H9 (cell line): ENCODE measurements at regions not wholly inside any gene's neighbourhood (a gene's known extent, or its start where the extent isn't known, plus 50 kb on each side); places are given as distances from the start of the nearest gene placed in this dataset.

Experiments used
- DNase-seq: peaks from one replicate; pipeline ENCODE4 v3.0.0-alpha.2; 2017
- H2AFZ ChIP-seq: one replicate; pipeline ENCODE4 v1.6.1; 2013; ENCODE audit warnings: mild to moderate bottlenecking, low read length, control low read depth, moderate library complexity
- H2AK5ac ChIP-seq: 2 replicates; pipeline ENCODE4 v1.6.1; 2013; ENCODE audit warnings: low read length, control low read depth, mixed read lengths; ENCODE audit not compliant: insufficient read length
- H2BK120ac ChIP-seq: one replicate; pipeline ENCODE4 v1.6.1; 2013; ENCODE audit warnings: low read depth, mild to moderate bottlenecking, low read length, control low read depth, inconsistent platforms; ENCODE audit not compliant: poor library complexity, severe bottlenecking
- H2BK12ac ChIP-seq: 2 replicates; pipeline ENCODE4 v1.6.1; 2013; ENCODE audit warnings: low read length, control low read depth, mixed read lengths, low read depth; ENCODE audit not compliant: insufficient read length
- H2BK15ac ChIP-seq: 2 replicates; pipeline ENCODE4 v1.6.1; 2013; ENCODE audit warnings: low read depth, low read length, control low read depth
- H2BK20ac ChIP-seq: one replicate; pipeline ENCODE4 v1.6.1; 2013; ENCODE audit warnings: low read depth, mild to moderate bottlenecking, low read length, control low read depth, inconsistent platforms; ENCODE audit not compliant: poor library complexity, severe bottlenecking
- H2BK5ac ChIP-seq: 2 replicates; pipeline ENCODE4 v1.6.1; 2013; ENCODE audit warnings: low read length, control low read depth, mixed read lengths; ENCODE audit not compliant: insufficient read length
- H3K14ac ChIP-seq: 2 replicates; pipeline ENCODE4 v1.6.1; 2013; ENCODE audit warnings: low read length, control low read depth; ENCODE audit not compliant: insufficient read depth
- H3K18ac ChIP-seq: 2 replicates; pipeline ENCODE4 v1.6.1; 2013; ENCODE audit warnings: low read depth, mild to moderate bottlenecking, mixed read lengths, low read length, control low read depth; ENCODE audit not compliant: insufficient read length
- H3K23ac ChIP-seq: 2 replicates; pipeline ENCODE4 v1.6.1; 2013; ENCODE audit warnings: low read length, control low read depth, mixed read lengths, low read depth; ENCODE audit not compliant: insufficient read length
- H3K23me2 ChIP-seq: 2 replicates; pipeline ENCODE4 v1.6.1; 2013; ENCODE audit warnings: low read depth, mild to moderate bottlenecking, mixed read lengths, low read length, control low read depth; ENCODE audit not compliant: insufficient read length, poor library complexity, severe bottlenecking
- H3K27ac ChIP-seq: 2 replicates; pipeline ENCODE4 v1.5.1; 2013; ENCODE audit warnings: low read length, control low read depth, mixed read lengths, low read depth; ENCODE audit not compliant: insufficient read length
- H3K27me3 ChIP-seq: 2 replicates; pipeline ENCODE4 v1.6.1; 2013; ENCODE audit warnings: low read length, control low read depth, inconsistent platforms; ENCODE audit not compliant: insufficient read depth
- H3K4ac ChIP-seq: 2 replicates; pipeline ENCODE4 v1.6.1; 2013; ENCODE audit warnings: low read depth, mild to moderate bottlenecking, control low read depth, inconsistent platforms, low read length, moderate library complexity
- H3K4me1 ChIP-seq: 2 replicates; pipeline ENCODE4 v1.6.1; 2013; ENCODE audit warnings: low read length, control low read depth, inconsistent platforms; ENCODE audit not compliant: insufficient read depth
- H3K4me2 ChIP-seq: 2 replicates; pipeline ENCODE4 v1.6.1; 2013; ENCODE audit warnings: low read length, control low read depth, mixed read lengths; ENCODE audit not compliant: insufficient read length, insufficient read depth
- H3K56ac ChIP-seq: 2 replicates; pipeline ENCODE4 v1.6.1; 2013; ENCODE audit warnings: low read depth, mild to moderate bottlenecking, mixed read lengths, low read length, control low read depth; ENCODE audit not compliant: insufficient read length
- H3K79me1 ChIP-seq: 2 replicates; pipeline ENCODE4 v1.6.1; 2013; ENCODE audit warnings: low read depth, mild to moderate bottlenecking, moderate library complexity, low read length, control low read depth, inconsistent platforms; ENCODE audit not compliant: insufficient read depth, poor library complexity, severe bottlenecking
- H3K79me2 ChIP-seq: 2 replicates; pipeline ENCODE4 v1.6.1; 2013; ENCODE audit warnings: low read length, control low read depth, inconsistent platforms; ENCODE audit not compliant: insufficient read depth
- H3K9ac ChIP-seq: 2 replicates; pipeline ENCODE4 v1.6.1; 2013; ENCODE audit warnings: low read length, control low read depth, mixed read lengths; ENCODE audit not compliant: insufficient read length; ENCODE audit errors: extremely low read depth
- H3K9me3 ChIP-seq: one replicate; pipeline ENCODE4 v1.6.1; 2013; ENCODE audit warnings: low read depth, low read length, inconsistent platforms; ENCODE audit not compliant: control insufficient read depth
- H3T11ph ChIP-seq: one replicate; pipeline ENCODE4 v1.6.1; 2013; ENCODE audit warnings: mild to moderate bottlenecking, low read length, control low read depth, inconsistent platforms
- H4K20me1 ChIP-seq: one replicate; pipeline ENCODE4 v1.6.1; 2013; ENCODE audit not compliant: control insufficient read depth, insufficient read length, insufficient read depth
- H4K5ac ChIP-seq: 2 replicates; pipeline ENCODE4 v1.6.1; 2013; ENCODE audit warnings: low read depth, mild to moderate bottlenecking, mixed read lengths, low read length, control low read depth; ENCODE audit not compliant: insufficient read length
- H4K8ac ChIP-seq: replicated peaks from 2 replicates; pipeline ENCODE4 v1.6.1; 2013; ENCODE audit warnings: low read length, control low read depth, mixed read lengths, low read depth; ENCODE audit not compliant: insufficient read length
- H4K91ac ChIP-seq: 2 replicates; pipeline ENCODE4 v1.6.1; 2013; ENCODE audit warnings: low read depth, mild to moderate bottlenecking, moderate library complexity, mixed read lengths, low read length, control low read depth; ENCODE audit not compliant: insufficient read length
- H3K27ac Mint-ChIP-seq, 3 experiments: 2 replicates in 2 of 3; 3 replicates in 1 of 3; pipeline ENCODE4 v1.8.0; 2020 to 2021; ENCODE audit warnings: mixed read lengths in 3 of 3, mild to moderate bottlenecking in 1 of 3, moderate library complexity in 1 of 3
- H3K27me3 Mint-ChIP-seq: 2 replicates; pipeline ENCODE4 v1.8.0; 2021; ENCODE audit warnings: low read depth, mild to moderate bottlenecking, moderate library complexity, mixed read lengths
- H3K36me3 Mint-ChIP-seq, 3 experiments: 2 replicates in 2 of 3; 3 replicates in 1 of 3; pipeline ENCODE4 v1.8.0; 2020 to 2021; ENCODE audit warnings: low read depth in 3 of 3, mixed read lengths in 3 of 3; ENCODE audit not compliant: insufficient read depth in 1 of 3
- H3K4me1 Mint-ChIP-seq, 2 experiments: 2 replicates each; pipeline ENCODE4 v1.8.0; 2020; ENCODE audit warnings: mixed read lengths in 2 of 2
- H3K4me3 Mint-ChIP-seq, 2 experiments: 2 replicates in 1 of 2; 3 replicates in 1 of 2; pipeline ENCODE4 v1.8.0; 2020 to 2021; ENCODE audit warnings: mild to moderate bottlenecking in 2 of 2, mixed read lengths in 2 of 2, moderate library complexity in 1 of 2
- H3K9me3 Mint-ChIP-seq, 2 experiments: 2 replicates in 1 of 2; 3 replicates in 1 of 2; pipeline ENCODE4 v1.8.0; 2020; ENCODE audit warnings: mild to moderate bottlenecking in 2 of 2, mixed read lengths in 2 of 2, moderate library complexity in 1 of 2
- WGBS: extraction: QIAGEN DNeasy Blood & Tissue Kit; methylation state at CpG from one replicate; pipeline ENCODE4 v1.1.7; 2013; ENCODE audit warnings: missing lambda C conversion rate, low lambda C conversion rate, mixed read lengths; ENCODE audit not compliant: insufficient read length; ENCODE audit errors: extremely low coverage; 5-methylcytosine and 5-hydroxymethylcytosine counted together
- TF ChIP-seq, protein P1 (sequence below): fragments of 200-600 bp; sonication (generic); conservative IDR thresholded peaks from 3 replicates; pipeline ENCODE4 v1.8.0; 2021; ENCODE audit warnings: antibody characterized with exemption, mild to moderate bottlenecking

DNA sequence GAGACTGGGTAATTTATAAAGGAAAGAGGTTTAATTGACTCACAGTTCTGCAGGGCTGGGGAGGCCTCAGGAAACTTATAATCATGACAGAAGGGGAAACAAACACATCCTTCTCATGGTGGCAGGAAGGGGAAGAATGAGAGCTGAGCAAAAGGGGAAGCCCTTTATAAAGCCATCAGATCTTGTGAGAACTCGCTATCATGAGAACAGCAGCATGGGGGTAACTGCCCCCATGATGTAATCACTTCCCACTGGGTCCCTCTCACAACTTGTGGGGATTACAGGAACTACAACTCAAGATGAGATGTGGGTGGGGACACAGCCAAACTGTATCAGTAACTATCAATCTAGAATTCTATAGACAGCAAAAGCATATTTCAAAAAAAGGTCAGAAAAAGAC lies 64.7 kb upstream of the ACTRT2 start:
- H2BK120ac ChIP-seq = no peak overlapping the region
- Mint-ChIP-seq H3K27ac (no peak overlapping the region), H3K27me3 (peaks cover 2% of the 10 kb centered on the region; the same call in 1 of the 2 replicates), H3K9me3 (peaks cover 69 to 89% of the 10 kb centered on the region in 2 experiments), H3K4me1 (no peaks in the 10 kb centered on the region), H3K4me3 (no peak overlapping the region), H3K36me3 (peaks cover 8 to 27% (median 9%) of the 10 kb centered on the region in 3 experiments; a peak in 6 of 7 replicates)
- no peaks in the 10 kb centered on the region for H3K27me3 ChIP-seq
- no peak overlapping the region for H3K27ac ChIP-seq
- no peak overlapping the region for H2BK20ac ChIP-seq
- no peak overlapping the region for H2BK12ac ChIP-seq
- WGBS = no CpG with 5 or more reads among the region's 1 CpG
- H3K4me1 ChIP-seq = no peaks in the 10 kb centered on the region
- H3K4me2 ChIP-seq = no peak overlapping the region
- no peak overlapping the region for H2BK5ac ChIP-seq
- H4K8ac ChIP-seq = no peak overlapping the region
- peaks cover 81% of the 10 kb centered on the region for H3K9me3 ChIP-seq
- no peak overlapping the region for H3T11ph ChIP-seq
- H3K23me2 ChIP-seq = no peaks in the 10 kb centered on the region
- no peak overlapping the region for H2AK5ac ChIP-seq
- DNase-seq = no peak
- no peak overlapping the region for H3K23ac ChIP-seq
- no peak overlapping the region for H2BK15ac ChIP-seq
- no peaks in the 10 kb centered on the region for H3K79me1 ChIP-seq
- H3K9ac ChIP-seq = no peak overlapping the region
- H3K18ac ChIP-seq = no peak overlapping the region
- H4K5ac ChIP-seq = no peak overlapping the region
- no peaks in the 10 kb centered on the region for H4K20me1 ChIP-seq
- H3K4ac ChIP-seq = no peak overlapping the region
- no peak overlapping the region for H2AFZ ChIP-seq
- H3K79me2 ChIP-seq = no peaks in the 10 kb centered on the region
- no peak overlapping the region for H4K91ac ChIP-seq
- no peak overlapping the region for H3K14ac ChIP-seq
- H3K56ac ChIP-seq = no peak overlapping the region
- TF ChIP-seq, protein P1, sequence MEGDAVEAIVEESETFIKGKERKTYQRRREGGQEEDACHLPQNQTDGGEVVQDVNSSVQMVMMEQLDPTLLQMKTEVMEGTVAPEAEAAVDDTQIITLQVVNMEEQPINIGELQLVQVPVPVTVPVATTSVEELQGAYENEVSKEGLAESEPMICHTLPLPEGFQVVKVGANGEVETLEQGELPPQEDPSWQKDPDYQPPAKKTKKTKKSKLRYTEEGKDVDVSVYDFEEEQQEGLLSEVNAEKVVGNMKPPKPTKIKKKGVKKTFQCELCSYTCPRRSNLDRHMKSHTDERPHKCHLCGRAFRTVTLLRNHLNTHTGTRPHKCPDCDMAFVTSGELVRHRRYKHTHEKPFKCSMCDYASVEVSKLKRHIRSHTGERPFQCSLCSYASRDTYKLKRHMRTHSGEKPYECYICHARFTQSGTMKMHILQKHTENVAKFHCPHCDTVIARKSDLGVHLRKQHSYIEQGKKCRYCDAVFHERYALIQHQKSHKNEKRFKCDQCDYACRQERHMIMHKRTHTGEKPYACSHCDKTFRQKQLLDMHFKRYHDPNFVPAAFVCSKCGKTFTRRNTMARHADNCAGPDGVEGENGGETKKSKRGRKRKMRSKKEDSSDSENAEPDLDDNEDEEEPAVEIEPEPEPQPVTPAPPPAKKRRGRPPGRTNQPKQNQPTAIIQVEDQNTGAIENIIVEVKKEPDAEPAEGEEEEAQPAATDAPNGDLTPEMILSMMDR = no peak
